ENCODE measurements at regions not wholly inside any gene's neighbourhood (a gene's known extent, or its start where the extent isn't known, plus 50 kb on each side); places are given as distances from the start of the nearest gene placed in this dataset.

DNA sequence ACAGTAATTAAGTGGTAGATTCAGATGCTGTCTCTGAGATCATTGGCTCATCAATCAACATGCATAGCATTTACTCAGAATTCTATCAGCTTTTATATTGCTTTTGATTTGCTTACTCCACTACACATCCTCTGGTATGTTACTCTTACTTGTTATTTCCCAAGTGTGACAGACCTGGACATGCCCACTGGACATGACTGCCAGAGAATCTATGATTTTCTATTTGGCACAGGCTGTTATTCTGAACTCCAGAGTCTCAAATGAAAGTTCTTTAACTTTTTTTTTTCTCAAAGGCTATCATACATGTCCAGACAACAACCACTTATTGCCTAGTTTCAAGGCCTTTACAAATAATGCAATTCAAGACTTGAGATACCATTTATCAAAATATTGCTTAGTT lies 116.1 kb upstream of the ARHGAP24 start:
- FAIRE-seq (no peak), DNase-seq (ENCODE audit: low read depth) (no peak)
- H3K4me3 ChIP-seq (ENCODE audit: insufficient read depth, low read depth, low read length), result no peak overlapping the region
- no peaks in the 10 kb centered on the region for H3K36me3 ChIP-seq (ENCODE audit: insufficient read depth, low read length)
- H3K36me3 Mint-ChIP-seq (ENCODE audit: low read depth, unreplicated experiment), result no peaks in the 10 kb centered on the region
- H3K27ac ChIP-seq (ENCODE audit: low read depth, low read length), result no peak overlapping the region
- no peak for TF ChIP-seq EZH2 (IDR thresholded peaks at IDR 0.05; ENCODE audit: insufficient read depth, low read length)
- TF ChIP-seq, protein P1, sequence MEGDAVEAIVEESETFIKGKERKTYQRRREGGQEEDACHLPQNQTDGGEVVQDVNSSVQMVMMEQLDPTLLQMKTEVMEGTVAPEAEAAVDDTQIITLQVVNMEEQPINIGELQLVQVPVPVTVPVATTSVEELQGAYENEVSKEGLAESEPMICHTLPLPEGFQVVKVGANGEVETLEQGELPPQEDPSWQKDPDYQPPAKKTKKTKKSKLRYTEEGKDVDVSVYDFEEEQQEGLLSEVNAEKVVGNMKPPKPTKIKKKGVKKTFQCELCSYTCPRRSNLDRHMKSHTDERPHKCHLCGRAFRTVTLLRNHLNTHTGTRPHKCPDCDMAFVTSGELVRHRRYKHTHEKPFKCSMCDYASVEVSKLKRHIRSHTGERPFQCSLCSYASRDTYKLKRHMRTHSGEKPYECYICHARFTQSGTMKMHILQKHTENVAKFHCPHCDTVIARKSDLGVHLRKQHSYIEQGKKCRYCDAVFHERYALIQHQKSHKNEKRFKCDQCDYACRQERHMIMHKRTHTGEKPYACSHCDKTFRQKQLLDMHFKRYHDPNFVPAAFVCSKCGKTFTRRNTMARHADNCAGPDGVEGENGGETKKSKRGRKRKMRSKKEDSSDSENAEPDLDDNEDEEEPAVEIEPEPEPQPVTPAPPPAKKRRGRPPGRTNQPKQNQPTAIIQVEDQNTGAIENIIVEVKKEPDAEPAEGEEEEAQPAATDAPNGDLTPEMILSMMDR (IDR thresholded peaks at IDR 0.05; ENCODE audit: insufficient read depth, low read depth, low read length), result no peak
- peaks cover 2% of the 10 kb centered on the region for H3K9me3 Mint-ChIP-seq (ENCODE audit: unreplicated experiment)
- no peaks in the 10 kb centered on the region for H4K20me1 ChIP-seq (ENCODE audit: insufficient read depth, low read length)
- no peaks in the 10 kb centered on the region for H3K9me3 ChIP-seq (ENCODE audit: insufficient read depth, low read depth, low read length)
- peaks cover under 1% of the 10 kb centered on the region for H3K27me3 Mint-ChIP-seq (ENCODE audit: low read depth, unreplicated experiment)
- H2AFZ ChIP-seq (ENCODE audit: low read depth, low read length), result no peak overlapping the region
- no peaks in the 10 kb centered on the region for H3K27me3 ChIP-seq (ENCODE audit: insufficient read depth, low read length)
- H3K4me2 ChIP-seq (ENCODE audit: low read length), result no peak overlapping the region
- no peak overlapping the region for H3K9ac ChIP-seq (ENCODE audit: low read length)
- H3K79me2 ChIP-seq (ENCODE audit: insufficient read depth, low read length), result no peaks in the 10 kb centered on the region
- no peaks in the 10 kb centered on the region for H3K4me1 Mint-ChIP-seq (ENCODE audit: low read depth, unreplicated experiment)
- H3K4me1 ChIP-seq (ENCODE audit: insufficient read depth, low read length), result no peaks in the 10 kb centered on the region
- no peak overlapping the region for H3K4me3 Mint-ChIP-seq (ENCODE audit: unreplicated experiment)
- H3K27ac Mint-ChIP-seq (ENCODE audit: unreplicated experiment), result no peak overlapping the region

DNA sequence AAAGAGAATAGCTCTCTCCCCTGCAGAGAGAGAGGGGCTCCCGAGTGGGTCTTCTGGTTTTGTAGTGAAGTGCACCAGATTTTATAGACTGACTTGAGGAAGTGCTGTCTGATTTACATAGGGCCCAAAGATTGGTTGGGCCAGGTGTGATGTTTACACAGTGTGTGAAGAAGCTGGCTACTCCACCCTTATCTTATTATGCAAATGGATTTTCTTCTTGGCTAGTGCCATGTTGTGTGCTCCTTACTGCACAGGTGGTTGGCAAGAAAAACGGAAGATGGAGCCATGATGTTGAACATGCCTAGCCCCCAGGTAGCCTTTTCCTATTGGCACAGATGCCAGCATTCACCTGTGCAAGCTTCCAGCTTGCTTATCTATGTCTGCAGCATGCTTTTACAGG lies 112.4 kb upstream of the ARHGAP24 start:
- no peak for TF ChIP-seq EZH2 (IDR thresholded peaks at IDR 0.05; ENCODE audit: insufficient read depth, low read length)
- TF ChIP-seq, protein P1 (IDR thresholded peaks at IDR 0.05; ENCODE audit: insufficient read depth, low read depth, low read length), result no peak
- Histone ChIP-seq H3K4me3 (ENCODE audit: insufficient read depth, low read depth, low read length) (no peak overlapping the region), H3K79me2 (ENCODE audit: insufficient read depth, low read length) (no peaks in the 10 kb centered on the region), H2AFZ (ENCODE audit: low read depth, low read length) (no peak overlapping the region), H3K27me3 (ENCODE audit: insufficient read depth, low read length) (peaks cover 2% of the 10 kb centered on the region), H3K4me1 (ENCODE audit: insufficient read depth, low read length) (no peaks in the 10 kb centered on the region), H3K27ac (ENCODE audit: low read depth, low read length) (no peak overlapping the region), H3K4me2 (ENCODE audit: low read length) (no peak overlapping the region), H4K20me1 (ENCODE audit: insufficient read depth, low read length) (no peaks in the 10 kb centered on the region), H3K9ac (ENCODE audit: low read length) (no peak overlapping the region), H3K36me3 (ENCODE audit: insufficient read depth, low read length) (no peaks in the 10 kb centered on the region), H3K9me3 (ENCODE audit: insufficient read depth, low read depth, low read length) (no peaks in the 10 kb centered on the region)
- DNase-seq (ENCODE audit: low read depth) (no peak), FAIRE-seq (no peak)
- Mint-ChIP-seq H3K27ac (ENCODE audit: unreplicated experiment) (no peak overlapping the region), H3K4me1 (ENCODE audit: low read depth, unreplicated experiment) (no peaks in the 10 kb centered on the region), H3K4me3 (ENCODE audit: unreplicated experiment) (no peak overlapping the region), H3K9me3 (ENCODE audit: unreplicated experiment) (peaks cover 2% of the 10 kb centered on the region), H3K27me3 (ENCODE audit: low read depth, unreplicated experiment) (peaks cover 6% of the 10 kb centered on the region), H3K36me3 (ENCODE audit: low read depth, unreplicated experiment) (no peaks in the 10 kb centered on the region)

DNA sequence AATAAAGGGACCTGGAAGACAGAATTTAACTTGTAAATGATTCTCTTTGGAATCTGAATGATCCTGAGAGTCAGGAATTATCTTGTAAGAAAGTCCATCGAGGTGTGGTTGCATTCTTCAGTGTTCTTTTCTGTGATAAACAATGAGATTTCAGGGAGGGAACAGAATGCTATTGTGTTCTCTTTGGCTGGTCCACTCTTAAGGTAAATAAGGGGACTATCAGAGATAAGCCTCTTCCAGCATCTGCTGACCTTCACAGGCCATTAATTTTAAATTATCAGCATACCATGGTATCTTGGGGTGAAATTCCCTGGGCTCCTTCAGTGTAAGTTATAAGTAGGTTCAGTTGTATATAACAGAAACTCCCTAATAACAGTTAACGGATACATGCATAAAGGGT lies 107.1 kb upstream of the ARHGAP24 start:
- H3K4me3 ChIP-seq (ENCODE audit: insufficient read depth, low read depth, low read length), result no peak overlapping the region
- no peak overlapping the region for H3K27ac Mint-ChIP-seq (ENCODE audit: unreplicated experiment)

More for the DNA sequence above, 107.1 kb upstream of the ARHGAP24 start:
- Mint-ChIP-seq H3K27me3 (ENCODE audit: low read depth, unreplicated experiment) (peaks cover 6% of the 10 kb centered on the region), H3K36me3 (ENCODE audit: low read depth, unreplicated experiment) (no peaks in the 10 kb centered on the region), H3K9me3 (ENCODE audit: unreplicated experiment) (no peaks in the 10 kb centered on the region), H3K4me3 (ENCODE audit: unreplicated experiment) (no peak overlapping the region), H3K4me1 (ENCODE audit: low read depth, unreplicated experiment) (no peaks in the 10 kb centered on the region)
- H3K27ac ChIP-seq (ENCODE audit: low read depth, low read length), result no peak overlapping the region
- FAIRE-seq (no peak), DNase-seq (ENCODE audit: low read depth) (no peak)
- H3K9me3 ChIP-seq (ENCODE audit: insufficient read depth, low read depth, low read length), result no peaks in the 10 kb centered on the region
- no peaks in the 10 kb centered on the region for H4K20me1 ChIP-seq (ENCODE audit: insufficient read depth, low read length)
- H2AFZ ChIP-seq (ENCODE audit: low read depth, low read length), result no peak overlapping the region
- TF ChIP-seq, protein P1 (IDR thresholded peaks at IDR 0.05; ENCODE audit: insufficient read depth, low read depth, low read length), result no peak
- no peak for TF ChIP-seq EZH2 (IDR thresholded peaks at IDR 0.05; ENCODE audit: insufficient read depth, low read length)
- H3K4me1 ChIP-seq (ENCODE audit: insufficient read depth, low read length), result no peaks in the 10 kb centered on the region
- H3K79me2 ChIP-seq (ENCODE audit: insufficient read depth, low read length), result no peaks in the 10 kb centered on the region
- no peak overlapping the region for H3K9ac ChIP-seq (ENCODE audit: low read length)
- peaks cover 2% of the 10 kb centered on the region for H3K27me3 ChIP-seq (ENCODE audit: insufficient read depth, low read length)
- H3K36me3 ChIP-seq (ENCODE audit: insufficient read depth, low read length), result no peaks in the 10 kb centered on the region
- H3K4me2 ChIP-seq (ENCODE audit: low read length), result no peak overlapping the region
